Loucy (cell line): ENCODE measurements at regions not wholly inside any gene's neighbourhood (a gene's known extent, or its start where the extent isn't known, plus 50 kb on each side); places are given as distances from the start of the nearest gene placed in this dataset.

ENCODE experiments used
- H2AFZ ChIP-seq: fragments of 200-600 bp; sonication (generic); 2 replicates; pipeline ENCODE4 v1.6.0; 2016; ENCODE audit warnings: antibody characterized with exemption, mild to moderate bottlenecking, low read length, moderate library complexity
- H3F3A ChIP-seq: fragments of 200-600 bp; 2 replicates; pipeline ENCODE4 v1.6.0; 2016; ENCODE audit warnings: antibody characterized with exemption, low read depth, mild to moderate bottlenecking
- H3K27me3 ChIP-seq: fragments of 200-600 bp; sonication (generic); 2 replicates; pipeline ENCODE4 v1.6.1; 2014; ENCODE audit warnings: low read length, mild to moderate bottlenecking; ENCODE audit not compliant: insufficient read depth, poor library complexity, severe bottlenecking
- H3K36me3 ChIP-seq: fragments of 200-600 bp; sonication (generic); 2 replicates; pipeline ENCODE4 v1.6.1; 2016; ENCODE audit warnings: low read length; ENCODE audit not compliant: insufficient read depth
- H3K4me1 ChIP-seq: fragments of 200-600 bp; sonication (generic); 2 replicates; pipeline ENCODE4 v1.5.1; 2014; ENCODE audit warnings: low read length, mild to moderate bottlenecking; ENCODE audit not compliant: insufficient read depth, poor library complexity, severe bottlenecking
- H3K4me2 ChIP-seq: fragments of 200-600 bp; sonication (generic); 2 replicates; pipeline ENCODE4 v1.6.0; 2014; ENCODE audit warnings: antibody characterized with exemption, low read length, low read depth, mild to moderate bottlenecking; ENCODE audit not compliant: poor library complexity, severe bottlenecking
- H3K4me3 ChIP-seq: fragments of 200-600 bp; sonication (generic); 2 replicates; pipeline ENCODE4 v1.5.1; 2014; ENCODE audit warnings: low read length, mild to moderate bottlenecking, mixed read lengths; ENCODE audit not compliant: poor library complexity, severe bottlenecking
- H3K79me2 ChIP-seq: fragments of 200-600 bp; sonication (generic); 2 replicates; pipeline ENCODE4 v1.6.1; 2014; ENCODE audit warnings: low read length; ENCODE audit not compliant: insufficient read depth
- H3K9ac ChIP-seq: fragments of 200-600 bp; sonication (generic); 2 replicates; pipeline ENCODE4 v1.6.0; 2014; ENCODE audit warnings: mild to moderate bottlenecking, low read depth, low read length, moderate library complexity; ENCODE audit not compliant: poor library complexity, severe bottlenecking
- H3K9me2 ChIP-seq: fragments of 200-600 bp; sonication (generic); replicated peaks from 2 replicates; pipeline ENCODE4 v1.6.1; 2016; ENCODE audit warnings: low read depth, low read length, mixed read lengths
- H3K9me3 ChIP-seq: fragments of 200-600 bp; sonication (generic); 2 replicates; pipeline ENCODE4 v1.6.1; 2014; ENCODE audit warnings: mild to moderate bottlenecking, antibody characterized with exemption, low read length, low read depth; ENCODE audit not compliant: insufficient read depth
- H4K20me1 ChIP-seq: fragments of 200-600 bp; sonication (generic); 2 replicates; pipeline ENCODE4 v1.6.0; 2014; ENCODE audit warnings: antibody characterized with exemption, low read length, mild to moderate bottlenecking; ENCODE audit not compliant: insufficient read depth, poor library complexity, severe bottlenecking
- CTCF ChIP-seq: fragments of 200-600 bp; sonication (generic); conservative IDR thresholded peaks from 2 replicates; pipeline ENCODE4 v1.5.1; 2014; ENCODE audit warnings: mild to moderate bottlenecking, antibody characterized with exemption, low read length
- EZH2phosphoT487 ChIP-seq: fragments of 200-600 bp; IDR thresholded peaks from 2 replicates; pipeline ENCODE4 v1.6.1; 2018; ENCODE audit warnings: antibody characterized with exemption, mild to moderate bottlenecking, moderate library complexity, borderline replicate concordance

DNA sequence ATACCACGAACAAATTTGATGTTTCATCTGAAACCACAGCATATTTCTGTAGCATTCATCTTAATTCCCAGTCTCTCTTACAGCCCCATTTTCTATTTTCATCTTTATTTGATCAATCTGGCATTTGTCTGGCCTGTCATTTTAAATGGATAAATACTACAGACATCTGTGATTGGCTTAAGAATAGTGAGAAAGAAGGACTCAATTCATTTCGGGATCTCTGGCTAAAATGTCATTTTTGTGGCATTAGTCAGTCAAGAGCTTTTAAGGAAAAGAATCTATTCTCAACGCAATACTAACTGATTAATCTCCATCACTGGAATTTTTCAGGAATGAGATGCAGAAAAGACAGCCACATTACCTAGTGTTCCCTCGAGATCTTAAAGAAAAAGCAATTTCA is 585.9 kb downstream of the IRS1 start:
- no peaks in the 10 kb centered on the region for H3K9me3 ChIP-seq
- no peak overlapping the region for H2AFZ ChIP-seq
- no peaks in the 10 kb centered on the region for H3K9me2 ChIP-seq
- H3K36me3 ChIP-seq, result no peaks in the 10 kb centered on the region
- no peaks in the 10 kb centered on the region for H3K27me3 ChIP-seq
- TF ChIP-seq EZH2phosphoT487, result no peak
- no peak for TF ChIP-seq CTCF
- H3K4me2 ChIP-seq, result no peak overlapping the region
- no peaks in the 10 kb centered on the region for H4K20me1 ChIP-seq
- no peak overlapping the region for H3K4me3 ChIP-seq
- no peak overlapping the region for H3K9ac ChIP-seq
- H3K4me1 ChIP-seq, result no peaks in the 10 kb centered on the region
- H3F3A ChIP-seq, result no peaks in the 10 kb centered on the region
- no peaks in the 10 kb centered on the region for H3K79me2 ChIP-seq

DNA sequence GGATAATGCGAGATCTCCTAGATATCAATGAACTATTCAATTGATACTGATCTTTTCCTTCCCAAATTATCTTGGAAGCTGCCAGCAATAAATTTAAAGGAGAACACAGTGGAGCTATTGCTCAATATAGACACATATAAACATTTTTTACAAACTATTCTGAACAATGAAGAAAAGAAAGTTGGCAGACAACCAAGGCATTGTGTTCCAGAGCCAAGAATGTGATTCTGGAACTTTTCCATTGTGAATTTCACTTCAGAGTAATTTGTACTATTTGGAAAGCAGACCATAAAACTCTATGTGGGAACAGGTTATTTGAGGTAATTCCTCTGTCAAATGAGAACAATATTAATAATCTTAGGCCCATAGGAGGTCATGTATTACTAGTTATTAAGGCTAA is 588.2 kb downstream of the IRS1 start:
- Histone ChIP-seq H3K79me2 (no peaks in the 10 kb centered on the region), H3F3A (no peaks in the 10 kb centered on the region), H3K4me1 (no peaks in the 10 kb centered on the region), H3K4me2 (no peak overlapping the region), H3K4me3 (no peak overlapping the region), H3K9ac (no peak overlapping the region), H2AFZ (no peak overlapping the region), H3K27me3 (no peaks in the 10 kb centered on the region), H3K9me2 (no peaks in the 10 kb centered on the region), H4K20me1 (no peaks in the 10 kb centered on the region), H3K36me3 (no peaks in the 10 kb centered on the region), H3K9me3 (no peaks in the 10 kb centered on the region)
- no peak for TF ChIP-seq CTCF

GRCh38 chr2:226208726-226209125 is 590.9 kb downstream of the IRS1 start:
- no peak overlapping the region for H3K4me2 ChIP-seq
- no peaks in the 10 kb centered on the region for H3K27me3 ChIP-seq
- H2AFZ ChIP-seq, result no peak overlapping the region
- no peaks in the 10 kb centered on the region for H3F3A ChIP-seq
- no peak overlapping the region for H3K9ac ChIP-seq
- H3K4me3 ChIP-seq, result no peak overlapping the region
- no peaks in the 10 kb centered on the region for H3K9me2 ChIP-seq
- H3K79me2 ChIP-seq, result no peaks in the 10 kb centered on the region
- H3K4me1 ChIP-seq, result no peaks in the 10 kb centered on the region
- no peaks in the 10 kb centered on the region for H3K36me3 ChIP-seq
- no peaks in the 10 kb centered on the region for H4K20me1 ChIP-seq
- H3K9me3 ChIP-seq, result no peaks in the 10 kb centered on the region
- no peak for TF ChIP-seq CTCF
- no peak for TF ChIP-seq EZH2phosphoT487
